GM19099 (cell line): ENCODE measurements at regions not wholly inside any gene's neighbourhood (a gene's known extent, or its start where the extent isn't known, plus 50 kb on each side); places are given as distances from the start of the nearest gene placed in this dataset.

ENCODE experiments used
- POLR2A ChIP-seq: IDR thresholded peaks from 3 replicates; pipeline ENCODE4 v1.6.1; 2011; ENCODE audit warnings: low read depth; ENCODE audit not compliant: insufficient read length; ENCODE audit errors: extremely low read depth

DNA sequence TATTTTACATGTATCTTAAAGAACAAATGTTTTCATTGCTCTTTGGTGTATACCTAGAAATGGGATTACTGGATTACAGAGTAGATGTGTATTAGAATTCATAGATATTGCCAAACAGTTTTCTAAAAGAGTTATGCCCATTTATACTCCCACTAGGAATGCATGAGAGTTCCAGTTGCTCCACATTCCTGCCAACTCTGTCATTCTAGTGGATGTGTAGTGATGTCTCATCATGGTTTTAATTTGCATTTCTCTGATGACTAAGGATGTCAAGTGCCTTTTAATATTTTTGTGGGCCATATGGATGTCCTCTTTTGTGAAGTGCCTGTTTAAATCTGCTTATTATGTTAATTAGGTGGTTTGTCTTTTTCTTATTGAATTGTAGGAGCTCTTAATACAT lies 65.6 kb upstream of the BMP2K start:
- TF ChIP-seq POLR2A: no peak

GRCh38 chr4:78711676-78712075 lies 64.5 kb upstream of the BMP2K start:
- TF ChIP-seq POLR2A: no peak

- TF ChIP-seq POLR2A: no peak
Measured at GRCh38 chr4:78720204-78720603, 55.9 kb upstream of the BMP2K start.

DNA sequence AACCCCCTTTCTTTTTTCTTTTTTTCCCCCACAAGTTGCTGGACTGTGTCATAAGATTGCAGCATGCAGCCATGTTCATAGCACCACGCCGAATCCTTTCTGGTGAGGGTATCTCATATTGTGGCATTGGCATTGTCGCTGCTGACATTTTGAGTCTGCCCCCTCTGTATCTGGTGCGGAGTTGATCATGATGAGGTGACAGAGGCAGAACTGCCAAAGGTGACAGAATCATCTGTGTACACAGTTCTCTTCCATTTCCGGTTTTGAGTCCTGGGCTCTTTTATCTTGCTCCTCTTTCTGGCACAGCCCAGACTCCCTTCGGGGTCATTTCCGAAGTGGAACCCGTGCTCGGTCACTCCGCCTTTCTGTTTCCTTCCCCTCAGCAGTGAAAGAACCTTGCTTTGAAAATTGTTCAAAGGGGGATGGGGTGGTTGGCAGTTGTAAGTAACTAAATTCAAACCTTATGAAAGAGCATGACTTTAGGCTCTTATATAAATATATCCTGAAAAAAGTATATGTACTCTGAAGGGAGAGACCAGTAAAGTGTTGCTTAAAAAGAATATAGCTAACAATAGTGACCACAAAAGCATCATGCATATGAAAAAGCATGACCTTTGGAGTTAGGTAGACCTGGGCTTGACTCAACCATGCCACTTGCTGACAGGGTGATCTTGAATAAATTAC lies 55.0 kb upstream of the BMP2K start:
- no peak for TF ChIP-seq POLR2A

GRCh38 chr4:78721747-78722146 lies 54.4 kb upstream of the BMP2K start:
- no peak for TF ChIP-seq POLR2A

- no peak for TF ChIP-seq POLR2A
Measured at GRCh38 chr4:78722320-78722719, 53.8 kb upstream of the BMP2K start.

DNA sequence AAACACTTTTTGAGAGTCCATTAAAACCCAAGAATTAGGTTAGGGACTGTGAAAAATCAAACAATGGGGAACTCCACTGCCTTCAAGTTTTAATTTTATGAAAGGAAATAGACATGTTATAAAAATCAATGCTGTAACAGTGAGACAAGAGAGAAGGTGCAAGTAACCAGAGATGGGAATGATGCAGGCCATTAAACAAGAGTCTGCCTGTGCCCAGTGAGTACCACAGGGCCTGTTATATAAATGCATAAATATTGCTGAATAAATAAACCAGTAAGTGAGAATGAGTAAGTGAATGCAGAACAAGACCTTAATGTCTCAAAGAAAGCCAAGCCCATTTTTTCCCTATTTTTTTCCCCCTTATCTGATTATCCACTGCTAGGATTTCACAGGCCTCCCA lies 53.3 kb upstream of the BMP2K start:
- no peak for TF ChIP-seq POLR2A
